Endothelial cell of umbilical vein (primary cell): ENCODE measurements at regions not wholly inside any gene's neighbourhood (a gene's known extent, or its start where the extent isn't known, plus 50 kb on each side); places are given as distances from the start of the nearest gene placed in this dataset.

Experiments used
- CTCF ChIP-seq, 2 donors: IDR thresholded peaks; 1 replicate in 1 of 2; 2 replicates in 1 of 2; pipeline ENCODE4 v1.5.1; 2011; ENCODE audit warnings: low read length in 2 of 2, mild to moderate bottlenecking in 2 of 2, moderate library complexity in 2 of 2, control low read depth in 1 of 2, inconsistent platforms in 1 of 2, low read depth in 1 of 2; ENCODE audit not compliant: insufficient read depth in 1 of 2; ENCODE audit errors: extremely low read depth in 1 of 2
- EZH2 ChIP-seq: IDR thresholded peaks from 2 replicates; pipeline ENCODE4 v1.6.1; 2012; ENCODE audit warnings: borderline replicate concordance, low read depth, mild to moderate bottlenecking, moderate library complexity, low read length, inconsistent platforms; ENCODE audit not compliant: severe bottlenecking
- GATA2 ChIP-seq: IDR thresholded peaks from 2 replicates; pipeline ENCODE4 v1.7.0; 2011; ENCODE audit warnings: low read depth, mild to moderate bottlenecking, moderate library complexity, mixed read lengths, low read length; ENCODE audit not compliant: insufficient read length, insufficient read depth
- MYC ChIP-seq: IDR thresholded peaks from one replicate; pipeline ENCODE4 v1.6.1; 2011; ENCODE audit warnings: mild to moderate bottlenecking, low read depth, low read length
- POLR2A ChIP-seq: IDR thresholded peaks from 2 replicates; pipeline ENCODE4 v1.6.1; 2012; ENCODE audit warnings: low read depth, mild to moderate bottlenecking, control low read depth, low read length
- POLR2AphosphoS5 ChIP-seq: IDR thresholded peaks from 2 replicates; pipeline ENCODE4 v1.6.1; 2012; ENCODE audit warnings: low read depth, mild to moderate bottlenecking, control low read depth, low read length, moderate library complexity; ENCODE audit not compliant: insufficient read depth
- TF ChIP-seq, protein P1 (sequence below): IDR thresholded peaks from 2 replicates; pipeline ENCODE4 v1.6.1; 2011; ENCODE audit not compliant: insufficient read depth, insufficient read length

- no peak for TF ChIP-seq CTCF (IDR thresholded peaks at IDR 0.05; ENCODE audit: extremely low read depth in 1 of 2, insufficient read depth in 1 of 2, low read depth in 1 of 2, low read length in 2 of 2)
- TF ChIP-seq, protein P1, sequence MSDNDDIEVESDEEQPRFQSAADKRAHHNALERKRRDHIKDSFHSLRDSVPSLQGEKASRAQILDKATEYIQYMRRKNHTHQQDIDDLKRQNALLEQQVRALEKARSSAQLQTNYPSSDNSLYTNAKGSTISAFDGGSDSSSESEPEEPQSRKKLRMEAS: no peak
- TF ChIP-seq GATA2: no peak
- TF ChIP-seq EZH2: no peak
- TF ChIP-seq MYC: no peak
- TF ChIP-seq POLR2A: no peak
- no peak for TF ChIP-seq POLR2AphosphoS5
These were observed 164.9 kb downstream of the TXNL1 start for GRCh38 chr18:56473400-56474024.
